SK-N-SH (cell line): ENCODE measurements at regions not wholly inside any gene's neighbourhood (a gene's known extent, or its start where the extent isn't known, plus 50 kb on each side); places are given as distances from the start of the nearest gene placed in this dataset.

ENCODE experiments used
- CTCF ChIP-seq: fragments of 200-600 bp; sonication (generic); IDR thresholded peaks from 2 replicates; pipeline ENCODE4 v1.6.1; 2017; ENCODE audit warnings: antibody characterized with exemption, mild to moderate bottlenecking, moderate library complexity
- FOXM1 ChIP-seq: IDR thresholded peaks from 2 replicates; pipeline ENCODE4 v1.4.0; 2012; ENCODE audit warnings: low read depth, mild to moderate bottlenecking
- JUND ChIP-seq: IDR thresholded peaks from 2 replicates; pipeline ENCODE4 v1.4.0; 2012
- PBX3 ChIP-seq: IDR thresholded peaks from 2 replicates; pipeline ENCODE4; 2012
- TAF1 ChIP-seq: IDR thresholded peaks from 2 replicates; pipeline ENCODE4 v1.6.1; 2012; ENCODE audit warnings: low read depth, mild to moderate bottlenecking, low read length, moderate library complexity, borderline replicate concordance
- USF2 ChIP-seq: fragments of 150-350 bp; IDR thresholded peaks from 2 replicates; pipeline ENCODE4 v1.6.1; 2017; ENCODE audit warnings: antibody characterized with exemption, low read length, low read depth, borderline replicate concordance
- YY1 ChIP-seq: IDR thresholded peaks from 2 replicates; pipeline ENCODE4 v1.4.0; 2012; ENCODE audit warnings: low read depth, mild to moderate bottlenecking

- TF ChIP-seq FOXM1 (no peak), CTCF (no peak), USF2 (no peak), JUND (no peak), TAF1 (no peak), PBX3 (no peak), YY1 (no peak)
Measured at GRCh38 chr1:60387175-60387574, 313.6 kb upstream of the C1orf87 start.
